Endothelial cell of umbilical vein (primary cell): ENCODE measurements at regions not wholly inside any gene's neighbourhood (a gene's known extent, or its start where the extent isn't known, plus 50 kb on each side); places are given as distances from the start of the nearest gene placed in this dataset.

Experiments used
- BruUV-seq: library from RNA; stranded (reverse); fragments of 400-500 nt; replicated peaks from 2 replicates; lab custom pipeline; 2021; lab: Mats Ljungman, UMichigan
- CTCF ChIA-PET: fragments of 300-600, 350-600 bp; sonication (Branson Sonifier 250); formaldehyde crosslinking; loops from one replicate; lab custom pipeline; 2021; ENCODE audit warnings: antibody characterized with exemption, inconsistent platforms; lab: Charles Lee
- POLR2A ChIA-PET: fragments of 300-600, 350-600 bp; sonication (Branson Sonifier 250); formaldehyde crosslinking; loops from one replicate; lab custom pipeline; 2021; ENCODE audit warnings: antibody characterized with exemption, inconsistent platforms; lab: Charles Lee
- DNase-seq: peaks from one replicate; pipeline ENCODE4 v3.0.0-alpha.2; 2011; ENCODE audit warnings: low read depth, low spot score
- FAIRE-seq: peaks from 2 replicates; lab custom pipeline; 2011; peaks lifted over from hg19 to GRCh38; lab: Jason Lieb, UNC
- H2AFZ ChIP-seq: 2 replicates; pipeline ENCODE4 v1.6.0; 2012; ENCODE audit warnings: low read depth, low read length, control low read depth, inconsistent platforms
- H3K27ac ChIP-seq: 2 replicates; pipeline ENCODE4 v1.5.1; 2011; ENCODE audit warnings: low read depth, mild to moderate bottlenecking, control low read depth, low read length, moderate library complexity; ENCODE audit not compliant: insufficient read depth
- H3K27me3 ChIP-seq, 2 experiments: 2 replicates each; pipeline versions ENCODE4 v1.6.0 to v1.6.1; 2011; ENCODE audit warnings: low read length in 2 of 2, mixed read lengths in 1 of 2; ENCODE audit not compliant: control insufficient read depth in 2 of 2, insufficient read depth in 2 of 2
- H3K36me3 ChIP-seq, 2 experiments: 2 replicates in 1 of 2; 3 replicates in 1 of 2; pipeline ENCODE4 v1.5.1; 2011; ENCODE audit warnings: low read length in 2 of 2, mild to moderate bottlenecking in 1 of 2, moderate library complexity in 1 of 2; ENCODE audit not compliant: control insufficient read depth in 2 of 2, insufficient read depth in 2 of 2; ENCODE audit errors: extremely low read depth in 1 of 2
- H3K4me1 ChIP-seq: 3 replicates; pipeline ENCODE4 v1.5.1; 2011; ENCODE audit warnings: mild to moderate bottlenecking, low read length; ENCODE audit not compliant: control insufficient read depth, insufficient read depth; ENCODE audit errors: extremely low read depth
- H3K4me2 ChIP-seq: 2 replicates; pipeline ENCODE4 v1.6.1; 2011; ENCODE audit warnings: low read length, control low read depth, mixed read lengths; ENCODE audit not compliant: insufficient read depth
- H3K4me3 ChIP-seq, 3 experiments: fragments of 200-600 bp in 1 of 3; sonication (generic), shearing (Covaris generic) in 1 of 3; replicated peaks in 1 of 3; 2 replicates each; pipeline ENCODE4 v1.5.1; 2011 to 2016; ENCODE audit warnings: control low read depth in 3 of 3, low read length in 3 of 3, mild to moderate bottlenecking in 2 of 3, inconsistent platforms in 1 of 3, low read depth in 1 of 3, moderate library complexity in 1 of 3; ENCODE audit not compliant: insufficient read depth in 1 of 3
- H3K79me2 ChIP-seq: 2 replicates; pipeline ENCODE4 v1.6.0; 2012; ENCODE audit warnings: low read length, inconsistent platforms; ENCODE audit not compliant: control insufficient read depth, insufficient read depth
- H3K9ac ChIP-seq: replicated peaks from 2 replicates; pipeline ENCODE3; 2011; ENCODE audit warnings: low read length, control low read depth; ENCODE audit not compliant: insufficient read depth; ENCODE audit errors: extremely low read depth
- H3K9me1 ChIP-seq: replicated peaks from 3 replicates; pipeline ENCODE4 v1.6.0; 2011; ENCODE audit warnings: mild to moderate bottlenecking, low read length; ENCODE audit not compliant: control insufficient read depth, insufficient read depth; ENCODE audit errors: extremely low read depth
- H3K9me3 ChIP-seq: replicated peaks from 2 replicates; pipeline ENCODE4 v1.5.1; 2012; ENCODE audit warnings: low read length, inconsistent platforms; ENCODE audit not compliant: control insufficient read depth, insufficient read depth
- H4K20me1 ChIP-seq: replicated peaks from 2 replicates; pipeline ENCODE3; 2011; ENCODE audit warnings: mild to moderate bottlenecking, low read length; ENCODE audit not compliant: control insufficient read depth, insufficient read depth; ENCODE audit errors: extremely low read depth
- EZH2 ChIP-seq: IDR thresholded peaks from 2 replicates; pipeline ENCODE4 v1.6.1; 2012; ENCODE audit warnings: borderline replicate concordance, low read depth, mild to moderate bottlenecking, moderate library complexity, low read length, inconsistent platforms; ENCODE audit not compliant: severe bottlenecking
- FOS ChIP-seq: IDR thresholded peaks from 2 replicates; pipeline ENCODE4 v1.6.1; 2011; ENCODE audit warnings: mild to moderate bottlenecking, low read length, moderate library complexity, borderline replicate concordance; ENCODE audit not compliant: insufficient read depth
- GATA2 ChIP-seq: IDR thresholded peaks from 2 replicates; pipeline ENCODE4 v1.7.0; 2011; ENCODE audit warnings: low read depth, mild to moderate bottlenecking, moderate library complexity, mixed read lengths, low read length; ENCODE audit not compliant: insufficient read length, insufficient read depth
- JUN ChIP-seq: IDR thresholded peaks from 2 replicates; pipeline ENCODE4 v1.6.1; 2011; ENCODE audit warnings: borderline replicate concordance, low read depth; ENCODE audit not compliant: insufficient read length, insufficient read depth
- MYC ChIP-seq: IDR thresholded peaks from one replicate; pipeline ENCODE4 v1.6.1; 2011; ENCODE audit warnings: mild to moderate bottlenecking, low read depth, low read length
- POLR2A ChIP-seq: IDR thresholded peaks from 2 replicates; pipeline ENCODE4 v1.6.1; 2012; ENCODE audit warnings: low read depth, mild to moderate bottlenecking, control low read depth, low read length
- dilution Hi-C: fragments of 300-500 bp; cut with MboI; formaldehyde crosslinking; loops from one replicate; pipeline ENCODE4 v1.15.0; 2019; ENCODE audit warnings: low sequenced_read_pairs; ENCODE audit not compliant: extremely low pct_ligation_motif_present
- intact Hi-C: fragments of 100-400 bp; cut with micrococcal nuclease; formaldehyde crosslinking; loops from one replicate; pipeline ENCODE4 v1.10.0; 2022
- TF ChIP-seq, protein P1 (sequence below), 2 donors: IDR thresholded peaks; 1 replicate in 1 of 2; 2 replicates in 1 of 2; pipeline ENCODE4 v1.5.1; 2011; ENCODE audit warnings: low read length in 2 of 2, mild to moderate bottlenecking in 2 of 2, moderate library complexity in 2 of 2, control low read depth in 1 of 2, inconsistent platforms in 1 of 2, low read depth in 1 of 2; ENCODE audit not compliant: insufficient read depth in 1 of 2; ENCODE audit errors: extremely low read depth in 1 of 2
- TF ChIP-seq, protein P2 (sequence below): IDR thresholded peaks from 2 replicates; pipeline ENCODE4 v1.6.1; 2011; ENCODE audit not compliant: insufficient read depth, insufficient read length

GRCh38 chr14:21960636-21961035, 287.0 kb upstream of the OR4E1 start:
- no peak for FAIRE-seq
- Histone ChIP-seq H3K9ac (no peak overlapping the region), H2AFZ (no peak overlapping the region), H3K4me2 (no peak overlapping the region), H3K79me2 (no peaks in the 10 kb centered on the region), H3K27me3 (peaks cover 4 to 11% of the 10 kb centered on the region in 2 experiments), H3K27ac (no peak overlapping the region), H3K9me3 (no peaks in the 10 kb centered on the region), H4K20me1 (no peaks in the 10 kb centered on the region), H3K4me3 (no peak overlapping the region), H3K9me1 (no peaks in the 10 kb centered on the region), H3K36me3 (no peaks in the 10 kb centered on the region), H3K4me1 (no peaks in the 10 kb centered on the region)
- BruUV-seq, result no TSS peak
- ChIA-PET POLR2A (no interaction called here), CTCF (interaction anchor here (1.0 kb wide), 1 partner anchor 18 kb away, joined by 4 read pairs; no protein-coding TSS in a partner anchor)
- dilution Hi-C loops, result no loop called here
- intact Hi-C loops, result no loop called here
- no peak for DNase-seq
- TF ChIP-seq, protein P1, sequence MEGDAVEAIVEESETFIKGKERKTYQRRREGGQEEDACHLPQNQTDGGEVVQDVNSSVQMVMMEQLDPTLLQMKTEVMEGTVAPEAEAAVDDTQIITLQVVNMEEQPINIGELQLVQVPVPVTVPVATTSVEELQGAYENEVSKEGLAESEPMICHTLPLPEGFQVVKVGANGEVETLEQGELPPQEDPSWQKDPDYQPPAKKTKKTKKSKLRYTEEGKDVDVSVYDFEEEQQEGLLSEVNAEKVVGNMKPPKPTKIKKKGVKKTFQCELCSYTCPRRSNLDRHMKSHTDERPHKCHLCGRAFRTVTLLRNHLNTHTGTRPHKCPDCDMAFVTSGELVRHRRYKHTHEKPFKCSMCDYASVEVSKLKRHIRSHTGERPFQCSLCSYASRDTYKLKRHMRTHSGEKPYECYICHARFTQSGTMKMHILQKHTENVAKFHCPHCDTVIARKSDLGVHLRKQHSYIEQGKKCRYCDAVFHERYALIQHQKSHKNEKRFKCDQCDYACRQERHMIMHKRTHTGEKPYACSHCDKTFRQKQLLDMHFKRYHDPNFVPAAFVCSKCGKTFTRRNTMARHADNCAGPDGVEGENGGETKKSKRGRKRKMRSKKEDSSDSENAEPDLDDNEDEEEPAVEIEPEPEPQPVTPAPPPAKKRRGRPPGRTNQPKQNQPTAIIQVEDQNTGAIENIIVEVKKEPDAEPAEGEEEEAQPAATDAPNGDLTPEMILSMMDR (IDR thresholded peaks at IDR 0.05; ENCODE audit: extremely low read depth in 1 of 2, insufficient read depth in 1 of 2, low read depth in 1 of 2, low read length in 2 of 2), result no peak
- TF ChIP-seq MYC, result no peak
- no peak for TF ChIP-seq GATA2
- TF ChIP-seq, protein P2, sequence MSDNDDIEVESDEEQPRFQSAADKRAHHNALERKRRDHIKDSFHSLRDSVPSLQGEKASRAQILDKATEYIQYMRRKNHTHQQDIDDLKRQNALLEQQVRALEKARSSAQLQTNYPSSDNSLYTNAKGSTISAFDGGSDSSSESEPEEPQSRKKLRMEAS, result no peak
- no peak for TF ChIP-seq POLR2A
- TF ChIP-seq FOS, result no peak
- TF ChIP-seq EZH2, result no peak
- TF ChIP-seq JUN, result no peak
